Stimulated activated CD4-positive, alpha-beta T cell treated with anti-CD3 and anti-CD28 coated beads, TNF-alpha, amount 100 ng/mL, for 48 hours (primary cell): ENCODE measurements at regions not wholly inside any gene's neighbourhood (a gene's known extent, or its start where the extent isn't known, plus 50 kb on each side); places are given as distances from the start of the nearest gene placed in this dataset.

Source experiments
- DNase-seq, 3 donors: peaks; one replicate each; pipeline ENCODE4 v3.0.0-alpha.2; 2020; ENCODE audit warnings: low read depth in 3 of 3

- DNase-seq: no peak
Observed at GRCh38 chr12:76259106-76259505, 89.1 kb downstream of the BBS10 start.

- no peak for DNase-seq
Observed at GRCh38 chr12:76256904-76257303, 91.3 kb downstream of the BBS10 start.

GRCh38 chr12:76256321-76256720 lies 91.9 kb downstream of the BBS10 start:
- DNase-seq: no peak

- no peak for DNase-seq
Observed at GRCh38 chr12:76255692-76256091, 92.5 kb downstream of the BBS10 start.

GRCh38 chr12:76255281-76255680 lies 92.9 kb downstream of the BBS10 start:
- no peak for DNase-seq

GRCh38 chr12:76252031-76252430 lies 96.2 kb downstream of the BBS10 start:
- DNase-seq: no peak

- DNase-seq: no peak
Observed at GRCh38 chr12:76250256-76250655, 98.0 kb downstream of the BBS10 start.

GRCh38 chr12:76249501-76249900 lies 98.7 kb downstream of the BBS10 start:
- DNase-seq: no peak

GRCh38 chr12:76247992-76248391 lies 100.2 kb downstream of the BBS10 start:
- no peak for DNase-seq

GRCh38 chr12:76247026-76247646 lies 101.1 kb downstream of the BBS10 start:
- no peak for DNase-seq

GRCh38 chr12:76246611-76247010 lies 101.6 kb downstream of the BBS10 start:
- no peak for DNase-seq

- no peak for DNase-seq
Observed at GRCh38 chr12:76244300-76244699, 103.9 kb downstream of the BBS10 start.

- no peak for DNase-seq
Observed at GRCh38 chr12:76242813-76243550, 105.2 kb downstream of the BBS10 start.

- DNase-seq: no peak
Observed at GRCh38 chr12:76241371-76241770, 106.8 kb downstream of the BBS10 start.

GRCh38 chr12:76240281-76240680 lies 107.9 kb downstream of the BBS10 start:
- DNase-seq: no peak

GRCh38 chr12:76238688-76239087 lies 109.5 kb downstream of the BBS10 start:
- DNase-seq: no peak

- DNase-seq: no peak
Observed at GRCh38 chr12:76237086-76237701, 111.0 kb downstream of the BBS10 start.

GRCh38 chr12:76236640-76237039 lies 111.6 kb downstream of the BBS10 start:
- no peak for DNase-seq

GRCh38 chr12:76234741-76235140 lies 113.5 kb downstream of the BBS10 start:
- no peak for DNase-seq

GRCh38 chr12:76232013-76232412 lies 116.2 kb downstream of the BBS10 start:
- DNase-seq: no peak

GRCh38 chr12:76226956-76227355 lies 121.3 kb downstream of the BBS10 start:
- DNase-seq: no peak

- DNase-seq: no peak
Observed at GRCh38 chr12:76226397-76226796, 121.8 kb downstream of the BBS10 start.

GRCh38 chr12:76223869-76224268 lies 124.3 kb downstream of the BBS10 start:
- no peak for DNase-seq
